ENCODE measurements at regions not wholly inside any gene's neighbourhood (a gene's known extent, or its start where the extent isn't known, plus 50 kb on each side); places are given as distances from the start of the nearest gene placed in this dataset.

DNA sequence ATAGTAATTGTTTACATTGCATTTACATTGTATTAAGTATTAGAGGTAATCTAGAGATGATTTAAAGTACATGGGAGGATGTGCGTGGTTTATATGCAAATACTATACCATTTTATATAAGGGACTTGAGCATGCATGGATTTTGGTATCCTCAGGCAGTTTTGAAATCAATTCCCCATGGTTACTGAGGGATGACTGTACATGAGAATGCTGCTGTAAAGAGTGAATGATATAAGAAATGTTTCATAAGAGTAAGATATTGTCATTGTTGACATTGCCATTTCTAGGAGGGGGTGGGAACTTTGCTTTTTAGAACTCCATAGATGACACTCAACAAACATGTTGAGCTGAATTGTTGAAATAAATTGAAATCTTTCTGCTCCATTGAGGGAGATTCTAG, 185.0 kb downstream of the SEMA6A start:
- no peak for DNase-seq

GRCh38 chr5:116388564-116389258, 185.9 kb downstream of the SEMA6A start:
- DNase-seq = no peak

- DNase-seq = no peak
Observed at GRCh38 chr5:116387738-116388137, 186.9 kb downstream of the SEMA6A start.

- no peak for DNase-seq
Observed at GRCh38 chr5:116386633-116387032, 188.0 kb downstream of the SEMA6A start.

- no peak for DNase-seq
Observed at GRCh38 chr5:116382874-116383266, 191.8 kb downstream of the SEMA6A start.

- no peak for DNase-seq
Observed at GRCh38 chr5:116382032-116382873, 192.4 kb downstream of the SEMA6A start.

- no peak for DNase-seq
Observed at GRCh38 chr5:116381201-116381600, 193.4 kb downstream of the SEMA6A start.

DNA sequence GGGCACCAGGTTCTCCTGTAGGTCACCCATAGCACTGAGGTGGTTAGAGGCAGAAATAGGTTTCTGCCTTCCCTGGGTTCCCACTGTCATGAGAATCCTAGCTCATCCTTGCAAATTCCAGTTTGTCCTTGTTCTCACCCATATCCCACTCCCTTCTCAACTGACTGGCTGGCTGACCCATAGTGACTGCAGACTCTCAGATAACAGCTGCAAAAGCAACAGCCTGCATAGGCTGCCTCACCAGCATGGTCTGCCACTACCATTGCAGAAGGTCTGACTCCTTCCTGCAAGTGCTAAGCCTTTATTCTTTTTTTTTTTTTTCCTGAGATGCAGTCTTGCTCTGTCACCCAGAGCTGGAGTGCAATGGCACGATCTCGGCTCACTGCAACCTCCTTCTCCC, 194.0 kb downstream of the SEMA6A start:
- no peak for DNase-seq

- DNase-seq = peak; percentile 36
Observed at GRCh38 chr5:116379306-116379705, 195.3 kb downstream of the SEMA6A start.

DNA sequence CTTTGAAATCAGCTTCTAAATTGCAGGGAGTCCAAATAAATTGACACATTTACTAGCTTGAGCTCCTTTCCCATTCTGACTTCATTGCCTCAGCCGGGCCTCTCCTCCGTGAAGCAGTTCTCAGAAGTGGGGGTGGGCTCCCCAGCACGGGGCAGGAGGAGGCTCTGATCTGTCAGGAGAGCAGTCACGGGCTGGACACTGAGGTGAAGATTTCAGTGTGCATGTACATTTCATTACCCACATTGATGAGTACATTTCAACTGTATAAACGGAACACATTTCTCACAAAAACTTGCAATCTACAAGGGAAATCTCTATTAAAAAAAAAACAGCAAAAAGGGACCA, 195.9 kb downstream of the SEMA6A start:
- DNase-seq = no peak

- peak; percentile 88 for DNase-seq
Observed at GRCh38 chr5:116378007-116378776, 196.4 kb downstream of the SEMA6A start.

DNA sequence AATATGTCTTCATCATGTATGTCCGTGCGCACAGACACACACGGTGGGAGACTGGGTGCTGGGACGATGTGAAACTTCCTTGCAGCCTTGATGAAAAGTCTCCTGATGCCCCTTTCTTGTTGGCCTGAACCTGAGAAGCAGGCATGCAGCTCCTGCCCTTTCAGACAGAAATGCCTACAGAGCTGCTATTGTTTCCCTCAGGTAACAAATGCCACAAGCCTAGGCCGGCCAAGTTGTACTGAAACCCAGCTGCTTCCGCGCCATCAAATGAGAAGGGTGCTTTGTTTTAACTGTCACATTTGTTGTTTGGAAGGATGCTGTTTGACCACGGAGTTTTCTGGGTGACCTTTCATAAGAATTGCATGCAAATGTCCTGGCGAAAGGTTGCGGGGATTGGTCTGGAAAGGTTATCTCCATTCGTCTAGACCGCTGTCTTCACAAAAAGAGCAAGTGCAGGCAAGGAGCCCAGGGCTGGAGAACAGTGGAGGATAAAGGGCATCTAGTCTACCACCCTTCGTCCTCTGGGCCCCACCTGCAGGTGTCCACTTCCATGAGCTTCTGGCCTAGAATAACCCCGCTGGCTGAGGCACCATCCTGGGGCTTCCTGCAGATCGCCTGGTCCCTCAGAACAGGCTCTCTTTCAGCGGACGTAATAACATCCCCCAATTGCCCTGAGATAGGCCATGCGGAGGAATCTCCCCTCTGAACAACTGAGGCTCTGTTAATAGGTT, 197.2 kb downstream of the SEMA6A start:
- DNase-seq = peak; percentile 32

DNA sequence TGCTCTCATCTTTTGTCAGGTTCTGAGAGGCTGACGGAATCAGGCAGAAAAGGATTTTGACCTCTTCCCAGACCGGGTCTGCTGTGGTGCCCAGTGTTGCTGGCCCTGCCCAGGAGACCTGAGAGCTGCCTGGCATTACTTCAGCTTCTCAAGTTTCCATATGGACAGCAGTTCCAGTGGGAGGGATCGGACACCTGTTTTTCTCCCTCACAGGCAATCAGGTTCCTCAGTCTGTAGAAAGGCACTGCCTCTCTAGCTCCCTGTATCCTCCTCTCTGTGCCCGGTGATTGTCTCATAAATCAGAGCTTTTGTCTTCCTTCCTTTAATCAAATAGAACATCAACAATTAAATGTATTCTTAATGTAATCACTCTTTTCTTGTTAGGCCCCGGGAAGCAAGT, 198.7 kb downstream of the SEMA6A start:
- DNase-seq = no peak

- no peak for DNase-seq
Observed at GRCh38 chr5:116374434-116374852, 200.2 kb downstream of the SEMA6A start.

DNA sequence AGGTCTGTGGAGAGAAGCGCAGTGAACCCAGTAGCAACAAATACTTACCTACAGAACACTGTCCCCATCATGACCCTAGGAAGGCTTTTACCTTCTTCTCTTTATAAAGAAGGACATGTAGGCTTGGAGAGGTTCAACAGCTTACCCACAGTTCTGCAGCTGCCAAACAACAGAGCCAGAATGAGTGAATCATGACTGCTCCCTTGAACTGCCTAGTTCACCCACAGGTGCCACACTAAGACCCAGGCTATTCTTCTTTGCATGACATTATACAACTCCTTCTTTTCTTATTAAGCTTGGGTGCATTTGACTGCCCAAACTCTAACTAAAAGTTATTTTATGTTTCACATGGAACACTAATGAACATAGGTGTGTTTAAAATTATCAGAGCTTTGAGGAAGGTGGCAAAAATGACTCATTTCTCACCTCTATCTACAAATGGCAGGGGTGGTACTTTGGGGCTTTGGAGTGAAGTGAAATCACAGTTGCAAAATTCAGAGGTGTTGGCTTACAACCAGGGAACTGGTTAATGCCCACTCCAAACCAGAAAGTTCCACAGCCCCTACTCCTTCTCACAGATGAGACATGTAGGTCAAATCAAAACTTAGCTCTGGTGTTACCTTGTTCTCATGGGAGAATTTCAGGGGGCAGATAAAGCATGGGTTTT, 201.6 kb downstream of the SEMA6A start:
- DNase-seq = no peak

GRCh38 chr5:116371935-116372334, 202.7 kb downstream of the SEMA6A start:
- DNase-seq = no peak

DNA sequence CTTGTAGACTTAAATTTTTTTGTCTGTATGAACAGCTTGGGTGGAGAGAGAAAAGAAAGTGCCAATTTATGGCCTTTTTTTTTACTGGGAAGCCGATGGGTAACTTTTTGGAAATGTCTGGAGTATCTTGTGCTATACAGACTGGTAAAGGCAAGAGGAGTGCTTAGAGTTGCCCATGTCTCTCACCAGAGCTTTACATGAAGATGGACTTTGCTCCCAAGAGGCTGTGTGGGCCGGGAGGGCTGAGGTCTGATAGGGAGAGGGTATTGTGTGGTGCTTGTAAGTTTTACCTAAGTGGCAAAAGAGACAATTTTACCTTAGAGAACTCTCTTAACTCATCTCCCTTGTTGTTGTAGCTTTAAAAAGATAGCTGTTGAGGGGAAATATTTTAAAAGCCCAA, 203.2 kb downstream of the SEMA6A start:
- no peak for DNase-seq

- no peak for DNase-seq
Observed at GRCh38 chr5:116370886-116371285, 203.7 kb downstream of the SEMA6A start.

- DNase-seq = no peak
Observed at GRCh38 chr5:116370149-116370548, 204.5 kb downstream of the SEMA6A start.

GRCh38 chr5:116365006-116365496, 209.6 kb downstream of the SEMA6A start:
- peak; percentile 47 for DNase-seq

DNA sequence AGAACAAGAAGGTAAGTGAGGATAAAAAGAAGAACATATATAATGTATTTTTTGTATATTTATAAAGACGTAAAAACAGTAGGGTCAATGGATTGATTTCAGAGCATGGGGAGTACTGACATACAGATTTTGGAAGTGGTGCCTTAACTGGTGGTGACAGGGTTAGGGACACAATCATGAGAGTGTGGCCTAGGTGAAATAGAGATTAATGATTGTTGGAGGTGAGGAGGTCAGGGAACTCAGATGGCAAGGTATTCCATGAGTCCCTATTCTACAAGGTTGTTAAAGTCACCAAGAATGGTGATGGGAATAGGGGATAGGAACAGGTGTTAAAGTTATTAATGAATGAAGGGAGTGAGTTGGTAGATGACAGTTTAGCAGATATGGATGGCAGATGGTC, 210.8 kb downstream of the SEMA6A start:
- DNase-seq = no peak

GRCh38 chr5:116361979-116362577, 212.5 kb downstream of the SEMA6A start:
- DNase-seq = no peak
